ENCODE measurements at regions not wholly inside any gene's neighbourhood (a gene's known extent, or its start where the extent isn't known, plus 50 kb on each side); places are given as distances from the start of the nearest gene placed in this dataset.
A peak's percentile ranks its signal among the peaks of the same experiment; 100 is the strongest.
"Not testable (repeated sequence)": the region's sequence is repeated elsewhere in the genome, so short reads cannot be mapped to it uniquely, and the experiment has no call there.

GRCh38 chr6:71007298-71007697, 50.4 kb upstream of the B3GAT2 start:
- not testable (repeated sequence) for DNase-seq (ENCODE audit: low read depth)

GRCh38 chr6:71011871-71012371, 55.1 kb upstream of the B3GAT2 start:
- DNase-seq (ENCODE audit: low read depth): no peak

GRCh38 chr6:71012866-71013469, 56.1 kb upstream of the B3GAT2 start:
- peak; percentile 17 for DNase-seq (ENCODE audit: low read depth)

- DNase-seq (ENCODE audit: low read depth): no peak
These were observed 58.5 kb upstream of the B3GAT2 start for GRCh38 chr6:71015392-71015791.

- DNase-seq (ENCODE audit: low read depth): no peak
These were observed 71.5 kb upstream of the B3GAT2 start for GRCh38 chr6:71028236-71028876.

GRCh38 chr6:71028877-71029252, 72.0 kb upstream of the B3GAT2 start:
- DNase-seq (ENCODE audit: low read depth): no peak

GRCh38 chr6:71029555-71029954, 72.7 kb upstream of the B3GAT2 start:
- no peak for DNase-seq (ENCODE audit: low read depth)

- DNase-seq (ENCODE audit: low read depth): no peak
These were observed 75.1 kb upstream of the B3GAT2 start for GRCh38 chr6:71031912-71032311.

- DNase-seq (ENCODE audit: low read depth): no peak
These were observed 76.3 kb upstream of the B3GAT2 start for GRCh38 chr6:71033171-71033570.

GRCh38 chr6:71033890-71034289, 77.0 kb upstream of the B3GAT2 start:
- DNase-seq (ENCODE audit: low read depth): no peak

- DNase-seq (ENCODE audit: low read depth): no peak
These were observed 77.9 kb upstream of the B3GAT2 start for GRCh38 chr6:71034563-71035345.

GRCh38 chr6:71035871-71036270, 79.0 kb upstream of the B3GAT2 start:
- no peak for DNase-seq (ENCODE audit: low read depth)

- DNase-seq (ENCODE audit: low read depth): peak; percentile 50
These were observed 82.0 kb upstream of the B3GAT2 start for GRCh38 chr6:71038711-71039344.

GRCh38 chr6:71040043-71040442, 83.2 kb upstream of the B3GAT2 start:
- DNase-seq (ENCODE audit: low read depth): no peak

- no peak for DNase-seq (ENCODE audit: low read depth)
These were observed 84.0 kb upstream of the B3GAT2 start for GRCh38 chr6:71040841-71041240.

- DNase-seq (ENCODE audit: low read depth): peak; percentile 43
These were observed 87.0 kb upstream of the B3GAT2 start for GRCh38 chr6:71043902-71044301.

GRCh38 chr6:71044753-71045152, 87.9 kb upstream of the B3GAT2 start:
- DNase-seq (ENCODE audit: low read depth): no peak

- peak; percentile 32 for DNase-seq (ENCODE audit: low read depth)
These were observed 88.4 kb upstream of the B3GAT2 start for GRCh38 chr6:71045296-71045695.

- no peak for DNase-seq (ENCODE audit: low read depth)
These were observed 90.6 kb upstream of the B3GAT2 start for GRCh38 chr6:71047417-71047816.

GRCh38 chr6:71048320-71049164, 91.7 kb upstream of the B3GAT2 start:
- no peak for DNase-seq (ENCODE audit: low read depth)

- DNase-seq (ENCODE audit: low read depth): no peak
These were observed 92.4 kb upstream of the B3GAT2 start for GRCh38 chr6:71049198-71049770.

All from HT1080 (cell line).